NCI-H748 (cell line): ENCODE measurements at regions not wholly inside any gene's neighbourhood (a gene's known extent, or its start where the extent isn't known, plus 50 kb on each side); places are given as distances from the start of the nearest gene placed in this dataset.

Experiments used
- DNase-seq: peaks from one replicate; lab custom pipeline; 2025; ENCODE audit not compliant: unreplicated experiment; lab: John Stamatoyannopoulos, UW

GRCh38 chr4:159443975-159444374 is 341.1 kb downstream of the RAPGEF2 start:
- DNase-seq: no peak

DNA sequence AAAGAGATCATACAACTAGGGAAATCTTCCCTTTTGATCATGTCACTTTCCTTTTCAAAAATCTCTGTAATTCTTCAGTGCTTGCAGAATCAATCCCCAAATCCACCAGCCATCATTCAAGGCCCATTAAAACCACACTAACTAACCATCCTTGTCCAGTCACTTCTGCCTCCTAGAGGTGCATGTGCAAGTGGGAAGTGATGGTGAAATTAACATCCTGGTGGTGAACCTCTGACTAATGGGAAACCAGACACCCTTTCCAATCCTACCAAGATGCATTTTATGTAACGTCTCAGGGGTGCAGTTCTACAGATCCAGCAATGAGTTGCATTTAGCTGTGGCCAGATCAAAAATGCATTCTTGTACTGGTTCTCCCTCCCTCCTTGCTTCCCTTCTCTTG is 341.8 kb downstream of the RAPGEF2 start:
- no peak for DNase-seq

DNA sequence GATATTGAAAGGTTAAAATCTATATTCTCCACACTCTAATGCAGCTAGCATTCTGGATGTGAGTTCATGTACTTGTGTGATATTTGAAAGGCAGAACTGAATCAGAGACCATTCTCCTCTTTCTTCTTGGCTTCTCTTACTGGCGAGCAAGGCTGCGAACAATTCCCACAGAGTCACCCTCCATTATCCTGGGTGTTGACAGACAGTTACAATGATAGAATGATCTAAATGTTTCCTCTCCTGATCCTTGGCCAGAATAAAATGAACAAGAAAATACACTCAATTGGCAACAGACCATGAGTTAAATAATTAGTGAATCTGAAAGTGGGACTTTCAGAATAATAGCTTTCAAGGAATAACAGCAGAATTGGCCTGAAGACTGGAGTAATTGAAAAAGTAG is 342.8 kb downstream of the RAPGEF2 start:
- DNase-seq: no peak

DNA sequence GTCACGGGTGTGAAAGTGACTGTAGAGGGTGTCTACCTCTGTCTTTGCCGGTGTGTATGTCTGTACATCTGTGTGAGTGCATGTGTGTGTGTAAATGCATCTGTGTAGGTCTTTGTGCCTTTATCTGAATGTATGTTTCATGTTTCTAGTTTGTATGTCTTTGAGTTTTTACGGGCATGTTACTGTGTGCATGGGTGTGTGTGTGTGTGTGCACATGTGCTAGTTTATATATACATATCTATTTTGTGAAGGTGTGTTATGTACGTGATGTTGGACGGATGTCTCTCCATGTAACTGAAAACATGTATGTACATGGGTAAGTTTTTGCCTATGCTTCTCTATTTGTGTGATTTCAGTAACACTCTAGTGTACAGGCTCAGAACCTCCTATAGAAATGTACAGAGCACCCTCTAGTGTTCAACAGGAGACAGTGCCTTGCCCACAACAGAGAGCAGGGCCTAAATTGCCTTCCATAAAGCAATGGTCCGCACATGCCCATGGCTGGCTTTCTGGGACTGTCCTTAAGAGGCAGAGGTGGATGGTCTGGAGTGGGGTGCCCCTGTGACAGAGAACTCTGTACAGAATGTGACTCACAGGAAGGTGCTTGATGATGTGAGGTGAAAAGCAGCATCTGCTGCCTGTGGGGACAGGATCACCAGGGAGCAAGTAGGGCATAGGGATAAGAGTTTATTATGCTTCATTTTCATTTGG is 343.5 kb downstream of the RAPGEF2 start:
- peak; percentile 67 for DNase-seq

DNA sequence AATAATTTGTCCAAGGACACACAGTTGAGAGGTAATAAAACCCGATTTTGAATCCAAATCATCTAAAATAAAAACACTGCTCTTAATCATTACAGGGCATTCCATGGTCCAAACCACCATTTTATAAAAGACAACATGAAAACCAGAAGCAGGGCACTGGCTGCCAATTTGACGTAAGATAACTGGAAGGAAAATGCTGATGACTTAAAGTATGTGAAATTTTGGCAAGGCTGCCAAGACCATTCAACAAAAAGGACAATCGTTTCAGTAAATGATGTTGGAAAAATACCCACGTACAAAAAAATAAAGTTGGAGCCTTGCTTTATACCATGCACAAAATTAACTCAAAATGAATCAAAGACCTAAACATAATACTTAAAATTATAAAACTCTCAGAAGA is 344.4 kb downstream of the RAPGEF2 start:
- DNase-seq: no peak

- no peak for DNase-seq
These were observed 348.1 kb downstream of the RAPGEF2 start for GRCh38 chr4:159451006-159451405.

- DNase-seq: peak; percentile 36
These were observed 352.9 kb downstream of the RAPGEF2 start for GRCh38 chr4:159455675-159456237.

GRCh38 chr4:159460371-159460770 is 357.5 kb downstream of the RAPGEF2 start:
- no peak for DNase-seq

- no peak for DNase-seq
These were observed 360.4 kb downstream of the RAPGEF2 start for GRCh38 chr4:159463235-159463634.

DNA sequence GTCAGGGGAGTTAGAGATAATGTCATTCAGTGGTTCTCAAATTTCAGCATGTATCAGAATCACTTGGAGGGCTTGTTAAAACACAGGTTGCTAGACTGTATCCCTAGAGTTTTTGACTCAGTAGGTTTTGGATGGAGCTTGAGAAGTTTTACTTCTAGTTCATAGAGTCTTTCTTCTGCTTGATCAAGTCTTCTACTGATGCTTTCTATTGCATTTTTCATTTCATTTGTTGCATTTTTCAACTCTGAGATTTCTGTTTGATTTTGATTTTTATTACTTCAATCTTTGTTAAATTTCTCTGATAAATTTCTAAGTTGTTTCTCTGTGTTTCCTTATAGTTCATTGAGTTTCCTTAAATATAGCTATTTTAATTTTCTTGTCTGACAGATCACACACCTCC is 361.4 kb downstream of the RAPGEF2 start:
- no peak for DNase-seq

GRCh38 chr4:159476886-159477285 is 374.0 kb downstream of the RAPGEF2 start:
- no peak for DNase-seq

DNA sequence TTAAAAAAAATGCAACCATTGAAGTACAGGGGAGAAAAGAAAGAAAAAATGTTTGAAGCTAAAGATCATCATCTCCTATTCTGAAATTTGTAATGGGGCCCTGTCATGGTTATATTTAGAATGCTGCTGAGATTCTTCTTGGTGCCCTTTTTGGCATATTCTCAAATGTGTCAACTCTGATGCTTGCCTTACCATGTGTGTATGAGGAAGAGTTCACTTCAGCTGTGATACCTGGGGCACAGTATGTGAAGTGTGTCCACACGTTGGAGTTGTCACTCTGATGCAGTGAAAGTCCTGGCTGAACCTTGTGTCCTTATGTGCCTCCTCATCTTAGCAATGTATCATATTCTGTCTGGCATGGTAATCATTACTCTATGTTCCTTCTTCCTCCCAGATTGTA is 377.9 kb downstream of the RAPGEF2 start:
- no peak for DNase-seq

GRCh38 chr4:159481936-159482335 is 379.1 kb downstream of the RAPGEF2 start:
- DNase-seq: no peak

GRCh38 chr4:159483110-159483781 is 380.4 kb downstream of the RAPGEF2 start:
- DNase-seq: no peak

DNA sequence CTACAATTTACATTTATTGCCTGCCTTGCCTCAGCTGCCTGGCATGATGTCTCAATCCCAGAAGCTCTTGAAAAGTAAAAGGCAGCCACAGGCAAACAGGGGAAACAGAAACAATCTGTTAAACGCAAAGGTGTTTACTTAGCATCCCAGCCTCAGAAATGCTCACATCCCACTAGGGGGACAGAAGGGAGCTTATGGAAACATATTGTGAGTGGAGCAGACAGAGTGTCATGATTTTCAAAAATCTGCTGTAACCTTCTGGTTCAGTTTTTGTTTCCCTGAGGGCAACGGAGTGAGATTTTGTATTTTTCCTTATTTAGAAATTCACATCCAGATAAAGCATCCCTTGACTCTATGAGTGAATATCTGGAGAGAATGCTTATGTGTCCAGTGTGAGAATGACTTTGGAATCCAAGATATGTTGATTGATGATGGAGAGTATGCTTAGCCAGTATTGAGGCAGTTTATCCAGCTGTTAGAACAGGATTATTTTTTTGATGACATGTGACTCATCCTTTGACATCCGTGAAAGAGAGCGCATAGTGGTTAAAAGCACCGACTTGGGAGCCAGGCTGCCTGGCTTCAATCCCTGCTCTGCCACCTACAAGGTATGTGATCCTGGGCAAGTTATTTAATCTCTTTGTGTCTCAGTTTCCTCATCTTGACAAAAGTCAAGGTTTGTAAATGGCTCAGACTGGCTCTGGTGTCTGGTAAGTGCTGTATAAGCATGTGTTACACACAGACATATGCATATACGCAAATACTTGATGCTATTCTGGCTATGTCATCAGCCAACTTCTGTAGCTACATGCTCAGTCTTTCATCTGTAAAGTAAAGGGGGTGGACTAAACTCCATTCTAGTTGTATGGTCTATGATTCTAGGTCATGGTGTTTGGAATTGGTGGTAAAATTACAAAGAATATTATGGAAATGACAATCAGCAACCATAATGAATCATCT is 381.2 kb downstream of the RAPGEF2 start:
- peak; percentile 19 for DNase-seq

DNA sequence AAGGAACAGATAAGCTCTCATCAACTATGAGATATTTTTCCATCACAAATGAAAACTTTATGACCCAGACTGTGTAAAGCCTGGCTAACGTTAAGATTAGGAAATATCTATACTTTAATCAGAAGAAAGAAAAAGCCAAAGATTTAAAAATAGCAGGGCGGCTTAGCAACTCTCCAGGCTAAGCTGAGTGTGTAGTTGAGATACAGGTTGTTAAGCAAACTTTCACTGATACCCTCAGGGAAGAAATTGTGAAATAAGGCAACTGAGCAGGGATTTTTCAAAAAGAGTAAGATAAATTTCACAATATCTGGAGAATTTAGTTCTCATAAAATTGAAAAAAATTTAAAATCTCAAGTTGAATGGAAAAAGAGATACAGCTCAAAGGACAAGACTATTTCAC is 382.0 kb downstream of the RAPGEF2 start:
- DNase-seq: no peak

- DNase-seq: peak; percentile 67
These were observed 384.4 kb downstream of the RAPGEF2 start for GRCh38 chr4:159487284-159487747.

DNA sequence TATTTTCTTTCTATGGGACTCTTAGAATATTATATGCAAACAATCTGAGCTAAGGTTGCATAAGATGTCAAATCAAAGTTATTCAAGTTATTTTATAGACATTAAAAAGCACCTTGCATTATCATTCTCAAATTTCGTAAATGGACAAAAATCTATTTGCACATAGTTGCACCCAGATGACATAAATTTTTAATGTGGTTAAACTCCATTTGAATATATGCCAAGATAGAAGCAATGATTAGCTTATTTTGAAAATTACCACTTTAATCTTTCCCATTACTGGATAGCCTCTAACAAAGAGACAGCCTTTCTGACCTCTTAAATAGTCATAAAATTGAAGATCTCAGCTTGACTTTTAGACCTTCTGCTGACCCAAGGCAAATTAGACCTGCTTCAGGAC is 386.8 kb downstream of the RAPGEF2 start:
- no peak for DNase-seq

GRCh38 chr4:159495515-159496236 is 392.8 kb downstream of the RAPGEF2 start:
- DNase-seq: no peak

DNA sequence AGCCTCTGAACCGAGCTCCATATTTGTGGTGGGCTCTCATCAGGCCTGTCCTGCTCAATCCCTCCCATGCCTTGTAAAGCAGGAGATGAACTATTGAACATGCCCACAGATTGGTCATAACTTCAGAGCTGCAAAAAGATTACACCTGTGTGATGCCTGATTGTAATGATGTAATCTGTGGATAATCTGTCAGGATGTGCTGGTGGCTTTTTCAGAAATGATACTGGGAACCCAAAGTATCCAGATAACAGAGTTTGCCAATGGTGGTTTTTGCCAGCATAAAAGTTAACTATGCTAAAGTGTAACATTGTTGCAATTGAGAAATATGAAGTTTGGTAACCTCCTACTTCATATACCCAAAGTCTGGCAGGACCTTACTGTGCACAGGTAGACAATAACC is 393.4 kb downstream of the RAPGEF2 start:
- no peak for DNase-seq

DNA sequence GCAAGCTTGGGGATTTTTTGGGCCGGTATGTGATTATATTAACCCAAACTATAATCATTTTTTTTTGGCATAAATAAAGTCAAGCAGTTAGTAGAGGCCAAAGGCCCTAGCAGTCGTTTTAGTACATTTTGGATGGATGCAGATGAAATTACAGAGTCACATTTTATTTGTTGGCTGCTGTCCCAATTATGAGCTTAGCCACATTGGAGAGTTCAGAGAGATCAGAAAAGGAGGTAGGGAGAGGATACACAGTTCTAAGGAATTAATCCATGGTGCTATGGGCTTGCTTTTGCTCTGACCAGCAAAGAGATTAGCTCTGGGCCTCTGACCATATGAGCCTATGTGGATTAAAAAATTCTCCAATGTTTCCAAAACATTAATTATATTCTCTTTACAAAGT is 395.1 kb downstream of the RAPGEF2 start:
- DNase-seq: no peak
